ENCODE measurements at regions not wholly inside any gene's neighbourhood (a gene's known extent, or its start where the extent isn't known, plus 50 kb on each side); places are given as distances from the start of the nearest gene placed in this dataset.

DNA sequence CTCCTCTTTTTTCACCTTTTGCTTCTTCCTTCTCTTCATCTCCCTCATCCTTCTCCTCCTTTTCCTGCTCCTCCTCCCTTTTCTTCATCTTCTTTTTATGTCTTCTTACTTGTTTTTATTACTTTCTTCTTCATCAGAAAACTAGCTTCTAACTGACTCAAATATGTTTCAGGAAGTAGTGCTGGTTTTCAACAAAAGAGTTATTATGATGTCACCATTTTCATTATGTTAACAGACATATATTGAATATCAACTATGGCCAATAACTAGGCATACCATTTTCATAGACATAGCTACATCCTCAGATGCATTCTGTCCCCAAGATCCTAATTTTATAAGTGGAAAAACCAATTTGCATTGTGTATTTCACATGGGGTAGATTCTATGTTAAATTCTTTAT, 252.9 kb upstream of the PAPPA start:
- no peaks in the 10 kb centered on the region for H3K27me3 Mint-ChIP-seq
- no peaks in the 10 kb centered on the region for H3K36me3 Mint-ChIP-seq
- H3K4me3 Mint-ChIP-seq: no peak overlapping the region
- H3K4me1 Mint-ChIP-seq: no peaks in the 10 kb centered on the region
- H3K9me3 Mint-ChIP-seq: peaks cover 2 to 23% (median 6%) of the 10 kb centered on the region in 9 donors
- DNase-seq (no peak), ATAC-seq (no peak)
- no peak overlapping the region for H3K27ac Mint-ChIP-seq
- POLR2A ChIA-PET: no interaction called here

DNA sequence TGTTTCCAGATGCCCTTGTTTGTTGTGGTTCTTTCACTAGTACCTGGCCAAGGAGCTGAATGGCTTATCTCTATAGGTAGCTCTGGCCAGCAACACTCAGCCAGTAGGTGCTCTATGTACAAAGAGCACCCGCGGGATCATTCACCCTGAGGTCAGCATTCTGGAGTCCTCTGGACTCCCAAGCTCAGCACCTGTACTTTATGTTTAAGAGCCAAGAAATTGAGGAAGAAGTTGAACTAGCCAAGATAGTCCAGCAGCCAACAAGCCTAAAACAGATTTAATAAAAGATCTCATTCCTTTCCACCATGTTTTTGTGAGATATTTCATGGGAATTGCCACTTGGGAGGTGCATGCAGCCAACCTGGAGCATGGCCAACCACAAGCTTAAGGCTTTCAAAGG, 242.6 kb upstream of the PAPPA start:
- H3K9me3 Mint-ChIP-seq: peaks cover 0 to 19% (median 0%) of the 10 kb centered on the region in 9 donors
- POLR2A ChIA-PET: no interaction called here
- H3K4me1 Mint-ChIP-seq: no peaks in the 10 kb centered on the region
- no peak overlapping the region for H3K4me3 Mint-ChIP-seq
- ATAC-seq (no peak), DNase-seq (no peak)
- no peak overlapping the region for H3K27ac Mint-ChIP-seq
- H3K36me3 Mint-ChIP-seq: no peaks in the 10 kb centered on the region
- peaks cover 0 to 7% (median 1%) of the 10 kb centered on the region in 5 donors for H3K27me3 Mint-ChIP-seq

DNA sequence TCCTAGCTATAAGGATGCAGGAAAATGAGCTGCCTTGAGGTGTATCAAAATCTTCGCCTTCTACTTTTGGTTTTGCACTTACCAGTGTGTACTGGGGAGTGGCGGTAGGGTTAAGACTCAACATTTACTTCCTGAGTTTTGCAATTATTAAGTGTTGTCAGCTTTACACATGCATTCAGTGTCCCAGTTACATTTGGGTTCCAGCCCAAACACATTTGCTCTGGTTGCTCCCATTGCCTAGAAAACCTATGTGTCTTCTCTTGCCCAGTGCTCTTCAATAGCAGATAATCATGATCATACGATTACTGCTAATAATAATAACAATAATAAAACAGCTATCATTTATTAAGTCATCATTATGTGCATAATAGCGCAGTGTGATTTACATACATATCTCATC, 241.5 kb upstream of the PAPPA start:
- Mint-ChIP-seq H3K36me3 (no peaks in the 10 kb centered on the region), H3K9me3 (peaks cover 0 to 19% (median 3%) of the 10 kb centered on the region in 9 donors), H3K4me1 (no peaks in the 10 kb centered on the region), H3K27ac (no peak overlapping the region), H3K27me3 (peaks cover 0 to 12% (median 1%) of the 10 kb centered on the region in 5 donors), H3K4me3 (no peak overlapping the region)
- ATAC-seq (no peak), DNase-seq (no peak)
- POLR2A ChIA-PET: interaction anchor here (0.6 kb wide), 1 partner anchor 899 kb away, joined by 4 read pairs; no protein-coding TSS in a partner anchor

DNA sequence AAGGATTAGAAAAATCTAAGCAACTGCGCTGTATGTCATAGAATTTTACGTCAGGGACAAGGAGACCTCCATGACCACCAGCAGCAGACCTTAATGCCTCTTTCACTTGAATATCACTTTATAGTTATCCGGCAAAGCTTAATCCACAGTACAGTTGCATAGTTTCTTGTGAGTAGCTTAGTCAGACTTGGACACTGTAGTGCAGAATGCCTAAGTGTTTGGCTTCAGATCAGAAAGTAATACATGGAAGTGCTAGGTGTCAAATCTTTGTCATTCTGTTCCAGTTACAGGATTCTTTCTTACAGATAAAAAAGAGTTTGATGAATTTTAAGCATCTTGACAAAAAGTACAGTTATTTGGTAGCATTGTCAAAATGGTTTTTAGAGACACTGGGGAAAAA, 239.9 kb upstream of the PAPPA start:
- DNase-seq (no peak), ATAC-seq (no peak)
- POLR2A ChIA-PET: no interaction called here
- H3K27ac Mint-ChIP-seq: no peak overlapping the region
- H3K36me3 Mint-ChIP-seq: no peaks in the 10 kb centered on the region
- peaks cover 0 to 9% (median 3%) of the 10 kb centered on the region in 9 donors for H3K9me3 Mint-ChIP-seq
- H3K4me1 Mint-ChIP-seq: no peaks in the 10 kb centered on the region
- H3K27me3 Mint-ChIP-seq: peaks cover 0 to 7% (median 0%) of the 10 kb centered on the region in 5 donors
- H3K4me3 Mint-ChIP-seq: no peak overlapping the region

DNA sequence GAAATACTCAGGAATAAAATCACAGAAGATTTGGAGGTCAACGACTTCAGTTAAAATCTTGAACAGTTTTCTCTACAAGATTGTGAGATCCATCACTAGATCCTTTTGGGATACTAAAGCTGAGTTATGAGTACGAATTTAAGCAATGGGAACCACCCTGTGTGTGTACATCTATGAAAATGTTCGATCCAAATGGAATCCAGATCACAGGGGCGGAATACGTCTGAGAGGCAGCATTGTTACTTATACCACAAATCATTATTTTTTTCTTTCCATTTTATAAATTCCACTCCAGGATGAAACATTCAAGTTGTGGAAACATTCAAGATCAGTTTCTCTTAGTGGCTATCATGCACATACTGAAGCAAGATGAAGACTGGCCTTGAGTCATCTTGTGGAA, 239.3 kb upstream of the PAPPA start:
- ATAC-seq (no peak), DNase-seq (no peak)
- Mint-ChIP-seq H3K4me3 (no peak overlapping the region), H3K9me3 (peaks cover 0 to 12% (median 6%) of the 10 kb centered on the region in 9 donors), H3K27ac (no peak overlapping the region), H3K27me3 (peaks cover 0 to 7% (median 0%) of the 10 kb centered on the region in 5 donors), H3K4me1 (no peaks in the 10 kb centered on the region), H3K36me3 (no peaks in the 10 kb centered on the region)
- POLR2A ChIA-PET: no interaction called here

DNA sequence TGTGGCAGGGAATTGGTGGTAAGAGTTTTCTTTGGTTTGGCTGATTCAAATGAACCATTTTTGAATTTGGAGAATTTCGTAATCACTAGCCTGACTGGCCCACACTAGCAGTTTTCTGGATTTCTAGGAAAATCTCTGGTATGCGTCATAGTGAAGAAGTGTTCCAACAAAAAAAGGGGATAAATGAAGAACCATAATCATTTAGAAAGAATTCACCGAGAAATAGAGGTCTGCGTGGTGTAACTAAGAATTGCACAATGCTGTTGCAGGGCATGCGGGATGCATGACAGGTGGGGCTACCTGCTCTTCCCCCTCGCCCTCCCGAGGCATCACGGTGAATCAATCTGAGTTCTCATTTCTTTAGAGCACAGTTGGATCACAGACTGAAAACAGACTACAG, 232.3 kb upstream of the PAPPA start:
- DNase-seq: no peak
- no peak for ATAC-seq
- Mint-ChIP-seq H3K36me3 (no peaks in the 10 kb centered on the region), H3K27ac (no peak overlapping the region), H3K9me3 (peaks cover 0 to 25% (median 12%) of the 10 kb centered on the region in 9 donors), H3K4me3 (no peak overlapping the region), H3K4me1 (no peaks in the 10 kb centered on the region), H3K27me3 (peaks cover 0 to 3% (median 0%) of the 10 kb centered on the region in 5 donors)
- POLR2A ChIA-PET: no interaction called here

DNA sequence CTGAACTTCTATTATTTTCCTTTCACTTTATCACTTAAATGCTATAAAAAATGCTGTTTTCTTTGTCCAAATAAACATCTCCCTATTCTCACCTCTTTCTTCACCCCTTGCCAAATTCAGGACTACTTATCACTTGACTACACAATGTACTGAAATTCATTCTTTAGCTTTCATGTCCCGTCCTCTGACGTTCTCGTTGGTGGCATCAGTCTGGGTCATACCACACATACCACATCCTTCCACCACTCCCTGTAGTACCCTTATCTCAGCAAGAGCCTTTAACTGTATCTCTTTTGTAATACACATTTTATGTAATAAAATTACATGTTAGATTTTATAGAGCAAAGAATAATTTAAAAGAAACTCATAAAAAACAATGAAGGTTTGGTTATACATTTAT, 231.1 kb upstream of the PAPPA start:
- Mint-ChIP-seq H3K9me3 (peaks cover 0 to 25% (median 14%) of the 10 kb centered on the region in 9 donors), H3K27ac (no peak overlapping the region), H3K27me3 (peaks cover 0 to 1% (median 0%) of the 10 kb centered on the region in 5 donors), H3K4me1 (no peaks in the 10 kb centered on the region), H3K36me3 (no peaks in the 10 kb centered on the region), H3K4me3 (no peak overlapping the region)
- POLR2A ChIA-PET: no interaction called here
- no peak for ATAC-seq
- no peak for DNase-seq

DNA sequence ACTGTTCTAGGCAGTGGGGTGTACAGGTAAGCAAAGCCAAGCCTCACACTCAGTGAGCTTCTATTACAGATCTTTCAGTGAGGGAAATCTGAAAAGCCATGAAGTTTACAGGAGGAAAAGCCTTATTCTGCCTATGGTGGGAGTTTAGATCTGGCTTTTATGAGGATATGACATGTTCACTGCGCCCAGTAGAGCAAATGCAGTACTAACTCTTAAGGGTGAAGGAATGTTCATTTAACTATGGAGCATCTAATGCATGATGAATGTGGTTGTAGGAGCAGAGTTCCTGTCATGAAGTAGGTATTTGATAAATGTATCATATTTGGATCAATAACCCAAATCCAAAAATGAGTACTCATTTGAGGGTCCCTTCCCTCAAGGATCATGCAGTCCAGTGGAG, 230.2 kb upstream of the PAPPA start:
- POLR2A ChIA-PET: no interaction called here
- Mint-ChIP-seq H3K4me1 (no peaks in the 10 kb centered on the region), H3K27me3 (peaks cover 0 to 1% (median 0%) of the 10 kb centered on the region in 5 donors), H3K4me3 (no peak overlapping the region), H3K27ac (no peak overlapping the region), H3K9me3 (peaks cover 0 to 31% (median 14%) of the 10 kb centered on the region in 9 donors), H3K36me3 (no peaks in the 10 kb centered on the region)
- DNase-seq: no peak
- ATAC-seq: no peak

DNA sequence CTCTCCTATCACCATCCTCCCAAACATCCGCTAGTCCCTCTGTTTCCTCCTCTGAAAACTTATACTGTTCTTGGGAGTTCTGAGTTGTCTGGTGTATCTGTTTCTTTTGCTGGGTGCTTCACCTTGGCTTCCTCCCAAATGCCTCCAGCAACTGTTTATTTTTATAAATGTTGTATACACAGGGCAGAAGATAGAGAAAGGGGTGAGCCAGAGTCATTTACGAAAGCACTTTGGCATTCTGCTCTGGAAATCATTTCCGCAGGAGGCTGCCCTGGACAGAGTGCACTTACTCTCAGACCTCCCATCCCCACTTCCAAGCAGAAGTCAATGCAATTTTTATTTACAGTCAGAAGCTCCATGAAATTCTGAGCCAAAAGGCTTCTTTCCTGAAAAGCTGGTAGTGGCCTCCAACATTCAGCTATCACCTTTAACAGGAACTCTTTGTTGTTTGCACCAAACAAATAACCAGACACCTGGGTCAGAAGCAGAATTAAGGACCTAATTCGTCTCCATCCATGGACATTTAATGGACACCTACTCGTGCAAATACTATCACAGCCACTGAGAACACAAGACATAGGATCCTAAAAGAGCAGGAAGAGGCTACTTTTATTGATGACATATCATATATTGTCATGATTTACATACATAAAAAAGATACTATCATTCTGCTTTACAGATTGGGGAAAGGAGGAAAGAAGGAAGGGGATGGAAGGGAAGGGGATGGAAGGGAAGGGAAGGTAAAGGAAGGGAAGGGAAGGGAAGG, 229.5 kb upstream of the PAPPA start:
- no peak overlapping the region for H3K27ac Mint-ChIP-seq

DNA sequence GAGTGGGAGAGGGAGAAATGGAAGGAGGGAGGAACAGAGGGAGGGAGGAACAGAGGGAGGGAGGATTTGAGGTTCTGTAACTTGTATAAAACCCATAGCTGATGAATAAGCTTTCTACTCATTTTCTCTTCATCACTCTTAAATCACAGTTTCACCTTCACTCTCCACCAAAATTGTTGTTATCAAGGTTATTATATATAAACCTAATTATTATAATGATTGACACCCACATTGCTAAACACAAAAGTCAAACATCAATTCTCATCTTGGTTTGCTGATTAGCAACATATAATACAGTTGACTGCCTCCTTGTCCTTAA, 229.0 kb upstream of the PAPPA start:
- POLR2A ChIA-PET: no interaction called here
- peaks cover 0 to 1% (median 0%) of the 10 kb centered on the region in 5 donors for H3K27me3 Mint-ChIP-seq
- H3K9me3 Mint-ChIP-seq: peaks cover 0 to 31% (median 9%) of the 10 kb centered on the region in 9 donors
- H3K4me3 Mint-ChIP-seq: no peak overlapping the region
- no peak for ATAC-seq
- DNase-seq: no peak
- no peaks in the 10 kb centered on the region for H3K4me1 Mint-ChIP-seq
- H3K36me3 Mint-ChIP-seq: no peaks in the 10 kb centered on the region
- H3K27ac Mint-ChIP-seq: no peak overlapping the region

More for the DNA sequence above, 229.5 kb upstream of the PAPPA start:
- ATAC-seq (no peak), DNase-seq (no peak)
- H3K4me1 Mint-ChIP-seq: no peaks in the 10 kb centered on the region
- H3K9me3 Mint-ChIP-seq: peaks cover 0 to 31% (median 9%) of the 10 kb centered on the region in 9 donors
- POLR2A ChIA-PET: no interaction called here
- peaks cover 0 to 1% (median 0%) of the 10 kb centered on the region in 5 donors for H3K27me3 Mint-ChIP-seq
- no peak overlapping the region for H3K4me3 Mint-ChIP-seq
- no peaks in the 10 kb centered on the region for H3K36me3 Mint-ChIP-seq

DNA sequence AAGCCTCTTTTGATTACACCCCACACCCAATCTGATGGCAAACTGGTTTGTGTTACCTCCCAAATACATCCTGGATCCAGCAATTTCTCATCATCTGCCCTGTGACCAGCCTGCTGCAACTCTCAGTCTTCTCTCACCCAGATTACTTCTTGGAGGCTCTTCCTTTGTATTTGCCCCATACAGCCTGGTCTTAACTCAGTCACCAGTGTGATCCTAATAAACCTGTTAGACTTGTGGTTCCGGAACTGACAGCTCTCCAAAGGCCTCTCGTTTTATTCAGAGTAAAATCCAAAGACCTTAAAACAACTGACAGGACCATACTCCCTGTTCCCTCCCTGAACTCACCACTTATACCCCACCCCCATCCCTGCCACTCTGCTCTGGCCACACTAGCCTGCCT, 228.2 kb upstream of the PAPPA start:
- Mint-ChIP-seq H3K27me3 (peaks cover 0 to 1% (median 0%) of the 10 kb centered on the region in 5 donors), H3K4me3 (no peak overlapping the region), H3K9me3 (peaks cover 0 to 31% (median 9%) of the 10 kb centered on the region in 9 donors), H3K4me1 (no peaks in the 10 kb centered on the region), H3K36me3 (no peaks in the 10 kb centered on the region), H3K27ac (no peak overlapping the region)
- DNase-seq (no peak), ATAC-seq (no peak)
- POLR2A ChIA-PET: no interaction called here

DNA sequence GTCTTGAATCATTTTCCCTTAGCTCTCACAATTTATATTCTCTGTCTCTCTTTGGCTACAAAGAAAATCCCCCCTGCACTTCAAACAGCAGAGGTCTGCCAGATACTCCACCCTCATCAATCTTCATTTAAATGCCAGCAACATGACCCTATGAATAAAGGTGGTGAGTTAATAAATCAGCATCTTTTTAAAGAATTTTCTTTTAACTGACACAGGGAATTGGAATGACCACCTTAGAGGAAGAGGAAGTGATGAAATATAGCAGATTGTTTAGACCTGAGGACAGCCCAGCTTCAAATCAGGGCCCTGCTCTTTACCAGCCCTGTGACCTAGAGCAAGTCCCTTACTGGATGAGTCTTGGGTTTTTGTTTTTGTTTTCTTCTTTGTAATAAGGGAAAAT, 223.1 kb upstream of the PAPPA start:
- no peak overlapping the region for H3K4me3 Mint-ChIP-seq
- ATAC-seq (no peak), DNase-seq (no peak)
- H3K27me3 Mint-ChIP-seq: no peaks in the 10 kb centered on the region
- no peaks in the 10 kb centered on the region for H3K4me1 Mint-ChIP-seq
- H3K36me3 Mint-ChIP-seq: no peaks in the 10 kb centered on the region
- H3K9me3 Mint-ChIP-seq: peaks cover 0 to 29% (median 5%) of the 10 kb centered on the region in 9 donors
- H3K27ac Mint-ChIP-seq: no peak overlapping the region
- POLR2A ChIA-PET: no interaction called here

DNA sequence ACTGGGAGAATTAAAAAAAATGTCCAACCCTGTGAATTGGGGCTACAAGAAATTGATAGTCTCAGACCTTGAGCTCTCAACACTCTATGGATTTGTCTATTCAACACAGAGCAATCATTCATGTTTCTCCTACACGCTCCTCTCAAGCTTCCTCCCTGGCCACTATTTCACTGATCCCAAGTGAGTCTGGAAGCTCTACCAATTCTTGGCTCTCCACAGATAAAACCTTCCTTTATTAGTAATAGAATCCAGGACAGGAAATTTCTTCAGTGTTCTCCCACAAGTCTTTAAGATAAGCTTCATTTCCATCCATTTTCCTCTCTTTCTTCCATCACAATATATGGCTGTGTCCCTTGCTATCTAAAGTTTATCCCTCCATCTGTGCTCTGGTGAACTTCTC, 215.1 kb upstream of the PAPPA start:
- POLR2A ChIA-PET: no interaction called here
- no peak for DNase-seq
- Mint-ChIP-seq H3K4me1 (no peaks in the 10 kb centered on the region), H3K4me3 (no peak overlapping the region), H3K27ac (no peak overlapping the region), H3K27me3 (peaks cover 0 to 6% (median 0%) of the 10 kb centered on the region in 5 donors), H3K36me3 (no peaks in the 10 kb centered on the region), H3K9me3 (peaks cover 0 to 19% (median 0%) of the 10 kb centered on the region in 9 donors)
- no peak for ATAC-seq
